ENCODE measurements at regions not wholly inside any gene's neighbourhood (a gene's known extent, or its start where the extent isn't known, plus 50 kb on each side); places are given as distances from the start of the nearest gene placed in this dataset.
"Not testable (repeated sequence)": the region's sequence is repeated elsewhere in the genome, so short reads cannot be mapped to it uniquely, and the experiment has no call there.

DNA sequence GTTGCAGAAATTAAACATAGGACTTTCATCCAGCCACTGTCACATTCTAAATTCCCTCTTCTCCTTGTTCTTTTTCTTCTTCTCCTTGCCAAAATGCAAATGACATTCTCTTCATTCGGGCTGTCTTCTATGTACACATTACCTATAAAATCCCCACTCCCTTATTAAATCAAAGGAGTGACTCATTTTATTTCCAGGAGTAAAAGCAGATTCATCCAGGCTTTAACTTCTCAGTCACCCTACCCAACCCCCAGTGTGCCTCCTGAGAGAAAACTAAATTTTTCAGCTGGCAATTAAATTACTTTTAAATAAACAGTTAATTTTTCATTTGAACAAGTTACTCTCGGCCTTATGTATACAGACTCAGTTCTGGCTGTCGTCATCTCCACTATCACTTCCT lies 223.9 kb upstream of the SHH start:
- Histone ChIP-seq H3K27ac (no peak overlapping the region), H3K4me1 (replicated peaks in 1 of 2) (no peaks in the 10 kb centered on the region), H3K4me3 (no peak overlapping the region)
- 0 to 75% (median 41%) methylated on average over 1 to 3 of the region's 3 CpGs for WGBS, 10 experiments
- ATAC-seq (replicated peaks in 6 of 8), result no peak
- in situ Hi-C loops (cut with MboI; ENCODE audit: low pct_unique_long_range_greater_than_20kb in 2 of 9, low sequenced_read_pairs in 9 of 9, unreplicated experiment in 9 of 9), result no loop called here

DNA sequence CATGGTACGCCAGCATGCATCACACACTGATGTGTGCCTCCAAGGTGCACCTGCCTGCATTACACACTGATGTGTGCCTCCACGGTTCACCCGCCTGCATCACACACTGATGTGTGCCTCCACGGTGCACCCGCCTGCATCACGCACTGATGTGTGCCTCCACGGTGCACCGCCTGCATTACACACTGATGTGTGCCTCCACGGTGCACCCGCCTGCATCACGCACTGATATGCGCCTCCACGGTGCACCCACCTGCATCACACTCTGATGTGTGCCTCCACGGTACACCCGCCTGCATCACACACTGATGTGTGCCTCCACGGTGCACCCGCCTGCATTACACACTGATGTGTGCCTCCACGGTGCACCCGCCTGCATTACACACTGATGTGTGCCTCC lies 223.1 kb upstream of the SHH start:
- WGBS, 10 experiments, result 60 to 80% methylated on average over 1 to 7 of the region's 19 CpGs; no CpG with 5 or more reads in 8 of the 10 experiments
- H3K4me1 ChIP-seq (replicated peaks in 1 of 2); in situ Hi-C loops (cut with MboI; ENCODE audit: low pct_unique_long_range_greater_than_20kb in 2 of 9, low sequenced_read_pairs in 9 of 9, unreplicated experiment in 9 of 9); H3K27ac ChIP-seq; H3K4me3 ChIP-seq; ATAC-seq (replicated peaks in 6 of 8): not testable (repeated sequence)

DNA sequence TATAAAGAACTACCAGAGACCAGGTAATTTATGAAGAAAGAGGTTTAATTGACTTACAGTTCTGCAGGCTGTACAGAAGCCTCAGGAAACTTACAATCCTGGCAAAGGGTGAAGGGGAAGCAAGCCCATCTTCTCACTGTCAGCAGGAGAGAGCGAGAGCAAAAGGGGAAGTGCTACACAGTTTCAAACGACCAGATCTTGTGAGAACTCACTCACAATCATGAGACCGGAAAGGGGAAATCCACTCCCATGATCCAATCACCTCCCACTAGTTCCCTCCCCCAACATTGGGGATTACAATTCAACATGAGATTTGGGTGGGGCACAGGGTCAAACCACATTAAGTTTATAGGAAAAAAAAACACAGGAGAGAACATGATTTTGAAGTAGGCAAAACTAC lies 222.1 kb upstream of the SHH start:
- Histone ChIP-seq H3K4me1 (replicated peaks in 1 of 2) (no peaks in the 10 kb centered on the region), H3K27ac (no peak overlapping the region), H3K4me3 (no peak overlapping the region)
- WGBS, 10 experiments, result 0 to 60% (median 29%) methylated on average over 1 to 3 of the region's 3 CpGs; no CpG with 5 or more reads in 6 of the 10 experiments
- in situ Hi-C loops (cut with MboI; ENCODE audit: low pct_unique_long_range_greater_than_20kb in 2 of 9, low sequenced_read_pairs in 9 of 9, unreplicated experiment in 9 of 9), result no loop called here
- ATAC-seq (replicated peaks in 6 of 8), result no peak

DNA sequence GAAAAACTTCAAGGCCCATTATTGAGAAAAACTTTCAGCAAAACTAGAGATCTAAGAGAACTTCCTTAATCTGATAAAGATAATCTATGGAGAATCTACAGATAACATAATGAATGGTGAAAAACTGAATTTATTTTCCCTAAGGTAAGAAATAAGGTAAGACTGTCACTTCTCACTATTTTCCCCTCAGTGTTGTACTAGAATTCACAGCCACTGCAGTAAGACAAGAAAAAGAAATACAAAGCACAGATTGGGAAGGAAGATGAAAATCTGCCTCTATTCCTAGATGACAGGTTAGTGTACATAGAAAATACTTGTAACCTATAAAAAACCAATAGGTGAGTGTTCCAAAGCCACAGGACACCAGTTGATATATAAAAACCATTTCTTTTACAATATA lies 220.7 kb upstream of the SHH start:
- H3K27ac ChIP-seq, result no peak overlapping the region
- no peak overlapping the region for H3K4me3 ChIP-seq
- H3K4me1 ChIP-seq (replicated peaks in 1 of 2), result no peaks in the 10 kb centered on the region
- in situ Hi-C loops (cut with MboI; ENCODE audit: low pct_unique_long_range_greater_than_20kb in 2 of 9, low sequenced_read_pairs in 9 of 9, unreplicated experiment in 9 of 9), result no loop called here
- ATAC-seq (replicated peaks in 6 of 8), result no peak

DNA sequence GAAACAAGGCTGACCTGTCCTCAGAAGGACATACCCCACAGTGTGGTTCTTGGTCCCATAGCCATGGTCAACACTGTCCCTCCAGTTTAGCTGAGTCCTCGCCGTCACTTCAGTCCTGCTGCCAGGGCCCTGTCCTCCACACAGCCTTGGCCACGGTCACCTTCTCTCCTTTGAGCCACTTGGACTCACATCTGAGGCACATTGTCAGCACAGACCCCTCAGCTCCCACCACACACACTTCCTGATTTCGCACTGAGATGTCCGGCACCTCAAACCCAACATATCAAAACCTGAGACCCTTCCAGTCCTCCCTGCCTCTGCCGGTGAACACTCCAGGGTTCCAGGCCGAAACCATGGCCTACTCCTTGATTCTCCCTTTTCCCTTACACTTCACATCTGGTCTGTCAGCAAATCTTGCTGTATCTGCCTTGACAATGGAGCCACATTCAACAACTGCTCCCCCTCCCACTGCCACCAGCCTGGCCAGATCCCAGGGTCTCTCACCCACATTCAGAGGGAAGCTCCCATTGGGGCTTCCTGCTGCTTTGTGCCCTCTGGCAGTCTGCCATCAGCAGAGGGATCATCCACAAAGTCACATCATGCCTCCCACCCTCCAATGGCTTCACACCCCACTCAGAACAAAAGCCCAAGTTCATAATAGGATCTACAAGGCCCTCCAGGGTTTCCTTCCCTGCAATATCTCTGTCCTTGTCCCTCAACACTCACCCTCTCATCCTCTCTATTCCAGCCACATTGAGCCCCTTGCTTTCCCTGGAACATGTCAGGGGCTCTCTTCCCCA lies 219.6 kb upstream of the SHH start:
- 28 to 90% (median 58%) methylated on average over 2 to 4 of the region's 7 CpGs; no CpG with 5 or more reads in 6 of the 10 experiments for WGBS, 10 experiments
- no peaks in the 10 kb centered on the region for H3K4me1 ChIP-seq (replicated peaks in 1 of 2)
- H3K27ac ChIP-seq, result no peak overlapping the region
- in situ Hi-C loops (cut with MboI; ENCODE audit: low pct_unique_long_range_greater_than_20kb in 2 of 9, low sequenced_read_pairs in 9 of 9, unreplicated experiment in 9 of 9), result no loop called here
- no peak for ATAC-seq (replicated peaks in 6 of 8)
- H3K4me3 ChIP-seq, result no peak overlapping the region

DNA sequence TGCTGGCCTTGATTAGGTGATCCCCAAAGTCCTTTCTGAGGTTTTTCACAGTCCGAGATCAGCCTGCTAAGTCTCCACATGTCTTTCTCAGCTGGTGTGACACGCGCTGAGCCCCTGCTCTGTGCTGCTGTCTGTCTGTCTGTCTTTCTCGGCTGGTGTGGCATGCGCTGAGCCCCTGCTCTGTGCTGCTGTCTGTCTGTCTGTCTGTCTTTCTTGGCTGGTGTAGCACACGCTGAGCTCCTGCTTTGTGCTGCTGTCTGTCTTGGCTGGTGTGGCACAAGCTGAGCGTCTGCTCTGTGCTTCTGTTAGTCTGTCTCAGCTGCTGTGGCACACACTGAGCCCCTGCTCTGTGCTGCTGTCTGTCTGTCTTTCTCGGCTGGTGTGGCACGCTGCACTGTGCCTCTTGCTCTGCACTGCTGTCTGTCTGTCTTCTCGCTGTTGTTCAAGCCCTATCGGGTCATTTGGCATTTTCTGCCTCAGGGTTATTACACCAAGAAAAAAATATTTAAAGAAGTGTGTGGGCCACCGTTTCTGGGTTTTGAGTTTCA lies 217.3 kb upstream of the SHH start:
- in situ Hi-C loops (cut with MboI; ENCODE audit: low pct_unique_long_range_greater_than_20kb in 2 of 9, low sequenced_read_pairs in 9 of 9, unreplicated experiment in 9 of 9), result no loop called here
- no peaks in the 10 kb centered on the region for H3K4me1 ChIP-seq (replicated peaks in 1 of 2)
- H3K27ac ChIP-seq, result no peak overlapping the region
- H3K4me3 ChIP-seq, result no peak overlapping the region
- WGBS, 10 experiments, result 0 to 90% (median 68%) methylated on average over 1 to 9 of the region's 12 CpGs; no CpG with 5 or more reads in 3 of the 10 experiments
- ATAC-seq (replicated peaks in 6 of 8), result no peak

DNA sequence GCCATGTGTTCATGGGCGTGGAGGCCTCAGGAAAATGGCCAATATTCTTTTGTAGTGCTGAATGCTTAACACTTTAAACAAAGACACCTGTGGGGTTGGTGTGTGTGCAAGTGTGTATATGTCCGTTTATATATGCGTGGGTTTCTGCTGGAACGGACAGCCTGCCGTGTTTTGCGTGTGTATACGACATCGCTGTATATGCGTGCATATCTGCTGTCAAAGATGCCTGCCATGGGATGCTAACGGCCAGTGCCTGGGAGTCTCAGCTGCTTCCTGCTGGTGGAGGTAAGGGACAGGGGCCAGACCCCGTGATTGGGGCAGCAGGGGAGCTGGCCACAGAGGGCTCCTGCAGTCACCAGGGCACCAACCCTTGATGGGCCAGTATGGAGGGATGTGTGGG lies 216.3 kb upstream of the SHH start:
- no peak overlapping the region for H3K4me3 ChIP-seq
- no peaks in the 10 kb centered on the region for H3K4me1 ChIP-seq (replicated peaks in 1 of 2)
- no peak for ATAC-seq (replicated peaks in 6 of 8)
- H3K27ac ChIP-seq, result no peak overlapping the region
- 0 to 90% (median 75%) methylated on average over 1 to 8 of the region's 11 CpGs; no CpG with 5 or more reads in 4 of the 10 experiments for WGBS, 10 experiments
- in situ Hi-C loops (cut with MboI; ENCODE audit: low pct_unique_long_range_greater_than_20kb in 2 of 9, low sequenced_read_pairs in 9 of 9, unreplicated experiment in 9 of 9), result no loop called here

DNA sequence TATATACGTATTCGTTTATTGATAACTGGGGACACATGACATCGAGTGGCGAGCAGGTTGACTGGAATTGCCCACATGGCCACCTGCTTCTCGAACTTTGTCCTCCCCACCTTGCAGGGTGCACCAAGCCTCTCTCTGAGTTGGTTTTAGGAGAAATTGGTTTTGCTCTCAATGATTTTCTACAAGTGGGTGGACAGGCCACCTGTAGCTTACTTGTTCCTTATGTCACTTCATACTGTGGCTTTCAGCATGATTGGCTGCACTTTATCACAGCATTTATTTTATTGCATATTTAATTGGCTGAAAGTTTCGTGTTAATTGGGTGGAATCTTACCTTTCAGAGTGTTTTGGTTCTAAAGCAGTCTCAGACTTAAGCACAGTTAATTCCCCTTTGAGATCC lies 215.6 kb upstream of the SHH start:
- ATAC-seq (replicated peaks in 6 of 8), result no peak
- no peak overlapping the region for H3K27ac ChIP-seq
- no peak overlapping the region for H3K4me3 ChIP-seq
- 0 to 95% (median 44%) methylated on average over 1 to 6 of the region's 6 CpGs for WGBS, 10 experiments
- no peaks in the 10 kb centered on the region for H3K4me1 ChIP-seq (replicated peaks in 1 of 2)
- in situ Hi-C loops (cut with MboI; ENCODE audit: low pct_unique_long_range_greater_than_20kb in 2 of 9, low sequenced_read_pairs in 9 of 9, unreplicated experiment in 9 of 9), result no loop called here

DNA sequence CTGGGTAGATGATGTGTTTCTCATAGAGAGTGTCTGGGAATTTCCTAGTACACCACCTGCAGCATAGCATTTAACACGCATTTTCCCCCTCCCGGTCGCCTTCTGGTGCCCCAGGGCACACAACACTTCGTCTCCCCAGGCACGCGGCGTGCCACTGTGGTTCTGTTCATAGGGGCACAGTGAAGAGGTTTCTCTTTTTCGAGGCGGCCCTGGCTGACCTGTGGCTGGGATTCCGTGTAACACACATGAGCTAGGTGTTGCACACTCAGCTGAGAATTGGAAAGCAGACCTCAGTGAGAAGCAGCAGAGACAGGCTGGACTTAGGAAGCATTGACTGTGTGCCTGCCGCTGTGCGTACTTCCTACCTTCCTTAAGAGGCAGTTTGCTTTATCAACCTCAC lies 214.3 kb upstream of the SHH start:
- no peaks in the 10 kb centered on the region for H3K4me1 ChIP-seq (replicated peaks in 1 of 2)
- no peak for ATAC-seq (replicated peaks in 6 of 8)
- H3K27ac ChIP-seq, result no peak overlapping the region
- WGBS, 10 experiments, result 7 to 100% (median 80%) methylated on average over 1 to 8 of the region's 12 CpGs; no CpG with 5 or more reads in 1 of the 10 experiments
- in situ Hi-C loops (cut with MboI; ENCODE audit: low pct_unique_long_range_greater_than_20kb in 2 of 9, low sequenced_read_pairs in 9 of 9, unreplicated experiment in 9 of 9), result no loop called here
- H3K4me3 ChIP-seq, result no peak overlapping the region

DNA sequence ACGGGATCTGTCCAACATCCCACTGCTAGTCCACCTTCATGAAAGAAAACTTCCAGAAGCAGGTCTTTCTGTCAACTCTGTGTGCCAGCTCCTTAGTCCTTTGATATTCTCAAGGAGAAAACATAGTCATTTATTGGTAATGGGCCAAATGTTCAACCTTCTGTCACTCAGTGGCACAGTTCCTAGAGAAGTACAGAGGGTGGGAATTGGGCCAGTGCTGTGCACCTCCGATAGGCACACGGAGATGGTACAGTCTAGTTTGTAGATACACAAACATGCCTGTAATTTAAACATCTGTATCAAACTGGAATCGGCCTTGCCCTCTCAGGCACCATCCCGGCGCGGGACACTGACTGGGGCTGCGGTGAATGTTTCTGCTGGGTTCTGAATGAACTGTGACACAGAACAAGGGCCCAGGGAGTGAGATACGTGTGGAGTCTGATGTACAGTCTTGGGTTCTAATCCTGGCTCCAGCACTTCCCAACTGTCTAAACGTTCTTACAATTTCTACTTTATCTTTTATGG lies 213.9 kb upstream of the SHH start:
- no peak for ATAC-seq (replicated peaks in 6 of 8)
- no peaks in the 10 kb centered on the region for H3K4me1 ChIP-seq (replicated peaks in 1 of 2)
- no peak overlapping the region for H3K4me3 ChIP-seq
- no peak overlapping the region for H3K27ac ChIP-seq
- 27 to 93% (median 62%) methylated on average over 3 to 8 of the region's 10 CpGs; no CpG with 5 or more reads in 2 of the 10 experiments for WGBS, 10 experiments
- in situ Hi-C loops (cut with MboI; ENCODE audit: low pct_unique_long_range_greater_than_20kb in 2 of 9, low sequenced_read_pairs in 9 of 9, unreplicated experiment in 9 of 9), result no loop called here

DNA sequence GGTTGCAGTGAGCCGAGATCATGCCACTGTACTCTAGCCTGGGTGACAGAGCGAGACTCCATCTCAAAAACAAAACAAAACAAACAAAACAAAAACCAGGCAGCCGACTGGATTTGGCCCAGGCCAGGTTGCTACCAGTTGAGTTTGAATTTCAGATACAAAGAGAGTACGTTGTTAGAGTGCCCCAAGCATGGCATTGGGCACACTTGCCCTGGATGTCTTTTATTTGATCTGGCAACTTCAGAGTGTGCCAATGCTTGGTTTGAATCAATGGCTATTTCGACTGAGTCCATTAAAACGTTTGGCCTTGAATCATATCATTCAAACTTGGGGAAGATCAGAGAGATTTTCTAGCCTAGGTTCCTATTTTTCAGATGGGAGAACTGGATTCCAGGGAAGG lies 213.4 kb upstream of the SHH start:
- 0 to 82% (median 45%) methylated on average over 1 to 5 of the region's 6 CpGs; no CpG with 5 or more reads in 3 of the 10 experiments for WGBS, 10 experiments
- no peak overlapping the region for H3K4me3 ChIP-seq
- no peaks in the 10 kb centered on the region for H3K4me1 ChIP-seq (replicated peaks in 1 of 2)
- no peak for ATAC-seq (replicated peaks in 6 of 8)
- in situ Hi-C loops (cut with MboI; ENCODE audit: low pct_unique_long_range_greater_than_20kb in 2 of 9, low sequenced_read_pairs in 9 of 9, unreplicated experiment in 9 of 9), result no loop called here
- H3K27ac ChIP-seq, result no peak overlapping the region

DNA sequence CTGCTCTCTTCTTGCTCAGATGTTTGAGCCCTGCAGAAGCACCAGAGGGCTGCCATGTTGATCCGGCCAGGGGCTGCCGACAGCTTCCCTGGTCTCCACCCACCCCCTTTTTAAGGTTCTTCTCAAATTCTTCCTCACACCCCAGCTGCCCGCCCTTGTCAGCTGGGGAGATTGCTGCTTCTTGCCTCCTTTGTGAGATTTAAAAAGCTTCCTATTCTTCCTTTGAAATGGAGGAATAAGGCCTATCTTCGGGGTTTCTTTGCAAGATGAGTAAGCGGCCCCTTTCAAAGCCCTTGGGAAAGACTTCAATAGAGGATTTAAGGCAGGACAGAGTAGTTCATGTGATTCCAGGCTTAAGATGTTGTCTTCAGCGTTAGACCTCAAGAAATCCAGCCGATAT lies 211.9 kb upstream of the SHH start:
- Histone ChIP-seq H3K4me1 (replicated peaks in 1 of 2) (no peaks in the 10 kb centered on the region), H3K4me3 (no peak overlapping the region), H3K27ac (no peak overlapping the region)
- WGBS, 10 experiments, result 0 to 79% (median 24%) methylated on average over 2 to 6 of the region's 7 CpGs; no CpG with 5 or more reads in 1 of the 10 experiments
- in situ Hi-C loops (cut with MboI; ENCODE audit: low pct_unique_long_range_greater_than_20kb in 2 of 9, low sequenced_read_pairs in 9 of 9, unreplicated experiment in 9 of 9), result no loop called here
- no peak for ATAC-seq (replicated peaks in 6 of 8)

DNA sequence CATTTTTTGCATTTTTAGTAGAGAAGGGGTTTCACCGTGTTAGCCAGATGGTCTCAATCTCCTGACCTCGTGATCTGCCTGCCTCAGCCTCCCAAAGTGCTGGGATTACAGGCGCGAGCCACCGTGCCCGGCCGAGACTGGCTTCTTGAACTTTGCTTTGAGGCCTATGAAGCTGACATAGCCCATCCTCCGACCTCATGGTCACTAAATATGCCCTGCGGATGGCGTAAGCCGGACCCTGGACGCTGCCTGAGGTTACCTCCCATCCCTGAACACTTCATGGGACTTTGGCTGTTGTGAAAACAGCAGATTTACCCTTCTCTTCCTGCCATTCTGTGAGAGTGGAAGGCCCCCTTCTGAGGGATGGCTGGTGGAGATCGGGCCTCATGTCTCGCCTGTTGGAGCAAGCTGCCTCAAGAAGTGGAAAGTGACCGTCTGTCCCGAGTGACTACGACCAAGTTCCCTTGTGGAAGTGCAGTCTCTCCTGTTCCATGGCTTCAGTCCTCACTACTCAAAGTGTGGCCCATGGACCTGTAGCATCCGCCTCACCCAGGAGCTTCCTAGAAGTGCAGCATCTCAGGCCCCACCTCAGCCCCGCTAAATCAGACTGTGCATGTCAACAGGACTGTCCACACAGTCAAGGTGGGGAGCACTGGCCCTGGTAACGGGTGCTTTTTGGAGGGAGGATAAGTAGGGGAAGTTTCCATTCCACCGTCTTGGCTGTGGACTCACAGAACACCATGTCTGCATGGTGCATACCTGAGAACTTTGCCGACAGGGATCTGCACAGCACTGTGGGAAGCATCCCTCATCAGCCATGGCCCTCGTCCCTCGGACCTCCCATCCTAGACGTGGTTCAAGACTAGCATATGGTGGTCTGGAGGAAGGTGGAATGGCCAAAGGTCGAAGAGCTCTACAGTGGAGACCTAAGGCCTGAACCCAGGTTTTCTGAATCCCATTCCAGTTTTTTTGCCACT lies 210.5 kb upstream of the SHH start:
- Histone ChIP-seq H3K27ac (no peak overlapping the region), H3K4me3 (no peak overlapping the region), H3K4me1 (replicated peaks in 1 of 2) (no peaks in the 10 kb centered on the region)
- 12 to 88% (median 70%) methylated on average over 1 to 19 of the region's 26 CpGs; no CpG with 5 or more reads in 2 of the 10 experiments for WGBS, 10 experiments
- ATAC-seq (replicated peaks in 6 of 8), result no peak
- in situ Hi-C loops (cut with MboI; ENCODE audit: low pct_unique_long_range_greater_than_20kb in 2 of 9, low sequenced_read_pairs in 9 of 9, unreplicated experiment in 9 of 9), result no loop called here
